GM19438 (cell line): ENCODE measurements at regions not wholly inside any gene's neighbourhood (a gene's known extent, or its start where the extent isn't known, plus 50 kb on each side); places are given as distances from the start of the nearest gene placed in this dataset.

Experiments
- ATAC-seq: cut with Tn5 transposase; IDR thresholded peaks from one replicate; pipeline ENCODE4 v1.9.1; 2021; ENCODE audit warnings: low read depth; ENCODE audit not compliant: unreplicated experiment

DNA sequence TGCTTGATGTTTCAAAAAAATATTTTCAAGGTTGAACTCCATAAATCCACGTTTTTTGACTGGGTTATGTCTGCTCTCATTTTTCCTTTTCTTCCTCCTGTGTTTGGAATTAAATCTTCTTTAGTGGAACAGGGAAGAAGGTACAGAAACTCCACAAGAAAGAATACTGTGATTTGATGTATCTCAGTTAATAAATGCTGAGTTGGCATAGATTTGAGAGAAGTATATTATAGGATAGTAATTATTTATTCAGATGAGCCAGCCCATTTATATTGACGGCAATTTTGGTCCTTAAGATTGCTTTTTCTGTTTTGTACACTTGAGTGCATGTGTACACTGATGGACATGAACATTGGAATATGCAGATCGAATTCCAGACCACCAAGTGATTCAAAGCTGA is 481.4 kb downstream of the PSAT1 start:
- no peak for ATAC-seq

DNA sequence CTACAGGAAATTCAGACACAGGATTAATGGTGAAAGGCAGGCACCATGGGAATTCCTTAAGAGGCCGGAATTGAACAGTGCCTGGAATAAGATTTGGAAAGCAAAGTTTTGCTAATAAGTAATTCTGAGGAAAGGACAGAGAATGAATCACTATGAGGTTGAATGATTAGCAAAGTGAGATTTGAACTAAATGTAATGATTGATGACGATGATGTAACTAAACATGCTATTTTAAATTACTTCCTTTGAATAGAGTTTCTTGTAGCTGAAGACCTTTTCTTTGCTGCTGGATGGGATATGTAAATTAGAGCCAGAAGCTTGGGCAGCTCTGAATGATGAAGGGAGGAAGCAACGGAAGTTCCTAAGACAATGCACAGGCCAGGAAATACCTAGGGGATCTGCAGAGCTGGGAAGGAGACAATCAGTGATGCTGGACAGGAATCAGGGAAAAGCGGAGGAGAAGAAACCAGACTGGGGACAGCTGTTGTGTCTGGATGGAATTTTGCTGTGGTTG is 482.0 kb downstream of the PSAT1 start:
- no peak for ATAC-seq

DNA sequence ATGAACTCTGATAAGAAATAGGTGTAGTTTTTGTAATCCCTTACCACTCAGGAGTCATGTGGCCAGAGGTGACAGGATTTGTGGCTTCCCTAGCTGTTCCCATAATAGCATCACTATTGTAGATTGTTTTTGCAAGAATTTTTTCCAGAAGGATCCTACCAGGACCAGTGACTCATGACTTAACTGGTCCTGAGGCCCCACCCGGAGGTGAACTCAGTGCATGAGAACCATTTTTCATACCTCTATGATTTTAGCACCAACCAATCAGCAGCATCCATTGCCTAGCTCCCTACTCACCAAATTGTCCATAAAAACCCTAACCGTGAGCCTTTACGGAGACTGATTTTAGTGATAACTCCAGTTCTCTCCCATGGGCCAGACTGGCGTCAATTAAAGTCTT is 484.8 kb downstream of the PSAT1 start:
- ATAC-seq, result no peak

DNA sequence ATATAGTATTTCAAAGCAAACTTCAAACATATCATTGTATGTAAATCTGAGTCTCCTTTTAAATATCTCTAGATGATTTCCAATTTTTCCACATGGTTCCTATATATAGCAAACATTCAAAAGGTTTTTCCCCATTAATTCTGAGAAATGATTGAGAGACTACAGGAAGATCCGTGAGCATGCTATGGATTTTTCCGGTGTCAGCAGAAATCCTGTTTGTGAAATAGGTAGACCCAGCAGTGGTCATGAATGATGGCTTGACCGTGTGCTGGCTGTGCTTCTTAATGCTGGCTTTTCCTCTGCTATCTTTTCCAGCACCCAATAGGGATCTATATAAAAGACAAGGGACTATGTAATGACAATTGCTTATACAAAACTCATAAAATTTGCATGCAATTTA is 485.3 kb downstream of the PSAT1 start:
- ATAC-seq, result no peak

DNA sequence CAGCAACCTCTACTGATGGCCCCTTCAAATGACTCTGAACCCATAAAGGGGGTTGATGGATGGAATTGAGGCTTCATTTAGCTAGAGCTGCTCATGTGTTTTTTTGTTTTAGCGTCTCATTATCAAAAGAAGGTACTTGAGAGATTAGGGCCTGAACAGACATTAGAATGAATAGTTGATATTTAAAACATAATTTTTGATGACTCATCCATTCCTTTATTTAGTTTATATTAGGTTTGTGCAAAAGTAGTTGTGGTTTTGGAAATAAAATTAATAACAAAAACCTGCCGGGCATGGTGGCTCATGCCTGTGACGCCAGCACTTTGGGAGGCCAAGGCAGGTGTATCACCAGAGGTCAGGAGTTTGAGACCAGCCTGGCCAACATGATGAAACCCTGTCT is 485.9 kb downstream of the PSAT1 start:
- no peak for ATAC-seq

DNA sequence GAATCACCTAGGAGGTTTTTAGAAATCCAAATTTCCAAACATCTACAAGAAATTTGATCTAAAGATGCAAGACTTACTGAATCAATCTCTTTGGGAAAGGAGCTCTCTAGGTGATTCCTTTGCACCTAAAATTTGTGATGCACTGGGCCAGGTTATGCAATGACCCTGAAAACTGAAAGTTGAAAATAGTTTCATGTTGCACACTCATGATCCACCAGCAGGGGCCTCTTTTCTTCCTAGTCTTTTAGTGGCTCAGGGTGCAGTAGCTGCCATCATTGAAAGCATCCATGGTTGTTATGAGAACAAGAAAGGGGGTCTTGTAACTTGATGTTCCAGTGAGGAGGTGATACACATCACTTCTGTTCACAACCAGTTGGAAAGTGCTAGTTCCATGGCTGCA is 486.8 kb downstream of the PSAT1 start:
- ATAC-seq, result no peak

DNA sequence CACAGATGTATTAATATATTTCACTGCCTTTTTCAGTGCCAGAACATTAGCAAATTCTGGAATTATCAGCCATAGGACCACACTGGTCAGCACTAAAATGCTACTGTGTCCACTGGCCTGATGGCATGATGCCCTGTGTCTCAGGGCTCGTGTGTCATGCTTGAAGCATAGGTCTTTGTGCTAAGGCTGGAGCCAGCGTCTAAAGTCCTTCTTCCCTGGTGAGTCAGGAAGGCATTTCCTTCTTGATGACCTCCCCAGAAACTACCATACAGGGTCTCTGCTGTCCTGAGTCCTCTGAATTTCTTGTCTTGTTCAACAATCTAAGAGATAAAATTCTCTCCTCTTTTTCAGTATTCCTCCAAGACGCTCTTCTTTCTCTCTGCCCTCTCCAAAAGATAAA is 489.9 kb downstream of the PSAT1 start:
- ATAC-seq, result no peak

DNA sequence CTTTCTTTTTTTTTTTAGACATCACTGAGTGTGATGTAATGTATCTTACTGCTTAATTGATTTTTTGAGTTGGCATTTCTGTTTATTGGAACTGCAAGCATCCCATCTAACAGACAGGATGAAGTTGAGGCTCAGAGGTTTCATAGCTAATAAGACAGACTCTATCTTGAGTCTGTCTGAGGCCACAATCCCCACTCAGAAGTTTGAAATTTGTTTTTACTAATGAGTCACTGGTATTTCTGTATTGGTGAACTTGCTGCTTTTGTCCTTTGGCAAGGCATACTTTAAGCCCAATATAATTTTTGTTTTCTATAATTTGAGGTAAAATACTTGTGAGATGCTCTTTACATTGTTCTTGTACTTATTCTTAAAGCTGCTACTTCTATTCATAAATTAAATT is 491.2 kb downstream of the PSAT1 start:
- ATAC-seq, result no peak

DNA sequence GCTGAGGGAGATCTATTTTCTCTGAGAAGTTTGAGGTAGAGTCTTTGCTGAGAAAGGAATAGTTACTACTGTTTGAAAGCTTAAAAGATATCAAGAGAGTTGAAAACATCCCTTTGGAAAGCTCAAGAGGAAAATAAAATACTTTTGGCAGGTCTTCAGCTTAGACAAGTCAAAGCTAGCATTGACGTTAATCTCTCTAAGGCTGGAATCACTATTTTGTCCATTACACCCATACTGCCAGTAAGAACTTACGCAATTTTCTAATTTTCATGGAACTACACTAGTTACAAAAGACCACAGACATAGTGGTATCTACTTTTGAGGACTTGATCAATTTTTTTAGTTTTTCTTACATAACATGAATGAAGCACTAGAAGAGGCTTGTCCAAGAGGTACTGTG is 494.9 kb downstream of the PSAT1 start:
- ATAC-seq, result no peak

DNA sequence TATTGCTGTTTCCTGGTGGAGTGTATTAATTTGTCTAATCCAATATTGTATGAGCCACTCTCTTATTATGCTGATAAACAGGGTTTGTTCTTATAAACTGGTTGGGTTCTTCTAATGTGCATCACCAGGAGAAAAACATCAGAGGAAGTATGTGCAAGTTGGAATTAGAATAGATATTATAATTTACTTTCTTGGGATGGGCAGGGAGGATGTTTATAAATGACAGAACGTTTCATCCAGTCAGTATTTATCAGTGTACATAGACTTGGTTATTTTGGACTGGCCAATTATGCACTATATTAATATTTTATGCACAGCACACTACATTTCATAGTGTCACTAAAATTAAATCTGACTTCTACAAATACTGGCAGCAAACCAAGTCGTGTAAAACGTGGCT is 495.8 kb downstream of the PSAT1 start:
- ATAC-seq, result no peak

DNA sequence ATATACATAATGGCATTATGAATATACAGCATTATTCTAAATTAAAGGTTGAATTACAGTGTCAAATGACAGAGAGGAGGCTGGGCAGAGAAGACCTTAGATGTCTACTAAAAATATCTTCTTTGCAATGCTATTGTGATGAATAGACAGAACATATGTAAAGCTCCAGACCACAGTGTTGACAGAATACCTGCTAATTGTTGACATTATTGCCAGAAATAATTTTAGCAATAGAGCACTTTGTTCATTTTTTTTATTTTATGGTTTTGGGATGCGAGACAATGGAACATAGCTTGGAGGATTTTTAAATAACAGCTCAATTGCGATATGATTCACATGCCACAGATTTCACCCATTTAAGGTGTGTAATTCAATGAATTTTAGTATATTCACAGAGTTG is 508.8 kb downstream of the PSAT1 start:
- no peak for ATAC-seq

DNA sequence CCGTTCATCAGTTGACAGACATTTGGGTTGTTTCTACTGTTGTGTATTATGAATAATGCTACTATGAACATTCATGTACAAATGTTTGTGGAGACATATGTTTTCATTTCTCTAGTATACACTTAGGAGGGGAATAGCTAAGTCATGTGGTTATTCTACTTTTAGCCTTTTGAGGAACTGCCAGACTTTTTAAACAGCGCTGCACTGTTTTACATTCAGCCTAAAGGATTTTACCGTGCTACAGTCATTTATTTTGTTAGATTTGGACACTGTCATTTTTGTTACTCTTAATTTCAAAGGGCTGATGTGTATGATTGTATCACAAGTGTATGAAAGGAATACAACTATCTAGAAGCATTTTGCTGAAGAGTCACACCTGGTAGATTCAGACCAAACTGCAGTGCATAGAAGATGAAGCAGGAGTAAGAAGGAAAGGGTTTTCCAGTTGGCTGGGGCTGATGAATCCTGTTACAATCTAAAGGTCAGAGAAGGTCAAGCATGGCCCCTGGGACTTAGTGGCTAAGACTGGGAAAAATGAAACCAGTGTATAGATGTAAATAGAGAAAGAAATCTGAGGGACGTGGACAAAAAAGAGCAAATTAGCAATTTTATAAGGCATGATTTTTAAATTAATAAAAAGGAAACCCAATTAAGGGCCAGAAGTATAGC is 509.7 kb downstream of the PSAT1 start:
- no peak for ATAC-seq

DNA sequence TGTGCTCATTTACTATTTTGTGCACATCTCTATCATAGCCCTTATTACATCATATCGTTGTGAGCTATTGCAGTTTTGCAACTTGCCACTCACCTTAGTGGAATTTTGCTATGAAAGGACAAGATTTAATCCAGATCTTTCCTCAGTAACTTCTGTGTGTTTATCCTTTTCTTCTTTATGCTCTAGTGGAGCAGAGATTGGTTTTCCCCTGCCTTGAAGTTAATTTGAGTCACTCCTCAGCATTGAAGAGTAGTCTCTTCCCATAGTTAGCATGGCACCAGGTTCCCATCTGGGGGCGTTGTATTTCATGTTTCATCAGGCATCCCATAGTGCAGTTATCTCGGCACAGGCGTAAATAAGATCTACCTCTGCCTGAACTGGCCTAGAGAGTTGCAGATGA is 510.4 kb downstream of the PSAT1 start:
- no peak for ATAC-seq

DNA sequence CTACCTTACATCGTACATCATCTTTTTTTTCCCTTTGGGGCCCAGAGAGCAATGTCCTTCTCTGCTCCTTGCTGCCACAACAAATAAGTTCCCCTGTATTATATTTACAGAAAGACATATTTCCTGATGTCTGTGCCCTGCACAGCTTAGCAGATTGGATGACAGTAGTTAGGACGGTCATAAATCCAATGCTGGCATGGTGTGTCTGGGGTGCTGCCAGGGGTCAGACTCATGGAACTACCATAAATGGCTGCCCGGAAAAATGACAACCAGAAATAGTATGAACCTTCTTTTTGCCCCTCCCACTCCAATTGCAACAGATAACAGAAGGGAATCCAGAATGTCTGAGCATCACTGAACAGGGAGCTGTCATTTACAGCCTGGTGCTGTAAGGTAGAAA is 511.1 kb downstream of the PSAT1 start:
- no peak for ATAC-seq

DNA sequence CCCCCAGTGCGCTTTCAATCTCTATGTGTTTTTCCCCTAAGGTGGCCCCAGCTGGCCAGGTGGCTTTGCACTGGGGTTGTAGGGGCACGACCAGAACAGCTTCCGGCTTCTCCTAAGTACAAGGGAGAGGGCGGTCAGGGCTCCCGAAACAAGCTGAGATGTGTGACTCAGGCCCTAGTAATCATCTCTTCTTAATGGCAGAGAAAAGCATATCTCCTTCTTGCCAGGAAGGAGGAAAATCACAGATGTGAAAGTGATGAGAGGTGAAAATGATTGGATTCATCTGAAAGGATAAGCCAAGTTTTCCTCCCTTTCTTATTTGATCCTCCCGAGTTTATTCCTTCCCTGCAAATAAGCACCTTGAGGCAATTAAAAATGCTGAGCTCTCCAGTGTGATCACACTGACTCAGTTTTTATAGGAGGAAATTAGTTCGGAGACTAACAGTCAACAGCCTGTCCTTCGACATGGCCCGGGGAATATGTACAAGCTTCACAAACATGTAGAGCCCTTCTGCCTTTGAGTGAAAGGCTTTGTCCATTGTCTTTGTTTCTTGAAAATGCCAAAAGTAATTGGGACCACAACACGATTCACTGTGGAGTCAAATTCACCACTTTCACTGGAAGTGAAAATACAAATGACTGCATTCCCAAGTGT is 514.8 kb downstream of the PSAT1 start:
- ATAC-seq, result no peak

DNA sequence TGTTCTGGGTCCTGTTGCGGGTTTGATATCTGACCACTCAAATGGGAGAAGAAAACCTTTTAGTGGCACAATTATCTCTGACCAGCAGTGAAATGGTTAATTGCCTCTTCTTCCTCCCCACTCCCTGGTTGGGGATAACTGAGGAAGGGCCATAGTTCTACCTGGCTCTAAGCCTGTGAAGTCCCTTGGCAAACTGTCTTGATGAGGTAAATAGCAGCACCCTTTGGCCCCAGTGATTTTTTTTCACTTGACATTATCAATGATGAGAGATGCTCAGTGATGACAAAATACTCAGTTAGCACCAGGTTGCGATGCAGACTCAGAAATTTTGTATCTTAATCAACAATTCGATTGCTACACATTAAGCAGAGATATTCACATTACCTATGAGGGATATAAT is 515.7 kb downstream of the PSAT1 start:
- ATAC-seq, result no peak

DNA sequence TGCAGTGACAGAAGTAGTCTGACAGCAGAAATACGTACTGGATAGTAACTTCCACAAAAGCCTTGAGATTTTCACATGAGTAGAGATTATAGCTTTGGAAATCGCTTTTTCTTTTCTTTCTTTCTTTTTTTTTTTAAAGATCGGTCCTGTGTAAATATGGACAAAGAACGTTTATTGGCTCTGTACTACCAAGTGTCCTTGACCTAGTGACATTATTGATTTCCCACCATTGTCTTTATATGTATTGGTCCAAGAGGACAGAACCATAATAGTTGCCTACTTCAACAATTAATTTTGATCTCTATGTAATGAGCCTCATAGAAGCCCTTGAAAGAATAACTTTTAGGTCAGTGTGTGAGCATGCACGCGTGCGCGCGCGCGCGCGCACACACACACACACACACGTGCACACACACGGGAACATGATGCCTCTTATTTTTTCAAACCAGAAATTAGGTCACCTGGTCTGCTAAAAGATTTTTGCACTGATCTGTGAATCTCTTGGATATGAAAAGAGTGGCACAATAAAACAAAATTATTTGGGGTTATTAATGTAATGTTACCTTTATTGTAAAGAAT is 516.8 kb downstream of the PSAT1 start:
- ATAC-seq, result no peak

DNA sequence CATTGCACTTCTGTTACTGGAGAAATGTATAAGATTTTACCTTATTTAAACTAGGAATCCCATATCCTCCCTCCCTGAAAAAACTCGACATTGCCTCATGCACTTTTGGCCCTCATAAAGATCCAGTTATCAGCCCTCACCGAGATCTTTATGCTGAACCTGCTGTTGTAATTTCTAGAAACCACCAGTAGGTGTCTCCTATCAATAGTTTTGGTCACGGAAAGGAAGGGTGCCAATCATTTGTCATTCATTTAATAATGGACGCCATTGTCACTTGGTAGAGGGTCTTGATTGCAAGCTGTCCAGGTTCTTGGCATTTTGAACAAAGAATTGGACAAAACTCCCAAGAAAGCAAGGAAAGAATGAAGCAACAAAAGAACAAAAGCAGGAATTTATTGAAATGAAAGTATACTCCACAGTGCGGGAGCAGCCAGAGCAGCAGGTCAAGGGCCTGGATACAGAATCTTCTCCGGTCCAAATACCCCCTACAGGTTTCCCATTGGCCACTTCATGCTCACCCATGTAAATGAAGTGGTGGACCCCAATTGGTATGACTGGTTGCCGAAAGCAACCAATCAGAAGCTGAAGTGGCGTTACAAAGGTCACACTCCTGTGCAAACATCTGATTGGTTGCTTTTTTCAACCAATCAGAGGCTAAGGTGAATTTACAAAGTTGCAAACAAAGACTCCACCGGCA is 524.3 kb downstream of the PSAT1 start:
- ATAC-seq, result peak; percentile 73

DNA sequence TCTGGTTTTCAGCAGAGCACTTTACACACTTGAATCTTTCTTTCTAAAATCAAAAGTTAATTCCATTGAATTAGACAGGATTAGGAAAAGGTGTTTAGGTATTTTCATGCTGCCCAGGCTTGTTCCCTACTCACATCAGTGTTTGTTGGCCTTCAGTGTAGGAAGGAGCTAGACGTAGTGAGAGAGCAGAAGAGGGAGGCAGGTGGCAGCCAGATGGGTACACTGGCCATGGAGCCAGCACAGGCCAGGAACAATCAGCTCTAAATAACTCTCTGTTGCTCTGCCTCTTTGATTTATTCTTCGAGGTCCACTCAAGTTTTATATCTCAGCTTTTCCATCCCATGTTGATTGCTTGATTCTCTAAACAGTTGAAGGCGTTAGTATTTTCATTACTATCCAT is 529.6 kb downstream of the PSAT1 start:
- no peak for ATAC-seq

DNA sequence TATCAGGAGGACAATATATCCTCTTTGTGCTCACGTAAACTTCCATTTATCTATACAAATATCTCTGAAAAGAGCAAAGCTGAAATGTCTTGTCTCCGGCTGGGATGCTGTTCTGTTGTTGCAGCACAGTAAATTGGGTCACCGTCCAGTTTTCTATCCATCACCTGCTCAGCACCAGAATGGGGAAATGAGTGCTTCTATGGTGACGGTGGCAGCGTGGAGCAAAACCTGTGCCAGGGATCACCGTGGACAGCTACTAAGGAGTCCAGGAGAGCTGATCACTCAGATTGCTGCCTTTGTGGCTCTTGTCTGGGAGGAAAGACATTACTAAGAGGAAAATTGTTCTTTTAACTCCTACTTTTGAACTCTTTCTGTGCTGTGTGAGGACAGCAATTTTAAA is 531.6 kb downstream of the PSAT1 start:
- no peak for ATAC-seq

DNA sequence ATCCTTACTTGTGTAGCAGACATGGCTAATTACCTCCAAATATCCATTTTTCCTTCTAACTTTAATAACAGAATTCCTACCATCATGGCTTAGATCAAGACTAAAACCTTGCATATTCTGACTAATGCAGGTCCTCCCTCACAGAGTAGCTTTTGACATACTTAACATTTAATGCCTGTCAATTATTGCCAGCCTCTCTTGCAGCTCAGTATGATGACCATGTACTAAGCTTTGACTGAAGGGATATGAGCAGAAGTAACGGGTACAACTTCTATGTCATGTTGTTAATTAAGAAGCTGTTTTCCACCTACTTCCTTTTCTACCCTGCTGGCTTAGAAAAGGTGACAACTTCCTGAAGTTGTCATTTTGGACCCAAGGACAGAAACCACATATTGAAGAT is 533.4 kb downstream of the PSAT1 start:
- ATAC-seq, result no peak

DNA sequence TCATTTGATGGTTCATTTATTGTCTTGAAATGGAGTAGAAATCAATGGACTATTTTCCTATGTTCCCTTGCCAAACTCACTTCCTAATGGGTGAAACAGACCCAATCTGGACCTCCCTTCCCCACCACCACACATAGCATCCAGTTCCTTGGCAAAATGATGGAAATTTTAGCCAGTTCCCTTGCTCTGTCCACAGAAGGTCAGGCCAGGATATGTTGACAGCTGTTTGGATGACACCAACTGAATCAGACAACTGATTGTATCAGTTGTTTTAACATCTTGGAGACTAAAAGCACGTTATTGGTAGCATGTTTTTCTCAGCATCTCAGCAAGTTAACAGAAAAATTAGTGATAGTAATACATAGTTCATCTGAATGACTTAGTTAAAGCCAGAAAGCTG is 534.8 kb downstream of the PSAT1 start:
- ATAC-seq, result no peak
